ENCODE measurements at regions not wholly inside any gene's neighbourhood (a gene's known extent, or its start where the extent isn't known, plus 50 kb on each side); places are given as distances from the start of the nearest gene placed in this dataset.

GRCh38 chr13:61162106-61162505, 253.5 kb downstream of the PCDH20 start:
- TF ChIP-seq CTCF (conservative IDR thresholded peaks at IDR 0.05) (no peak), EZH2 (IDR thresholded peaks at IDR 0.05; ENCODE audit: low read depth) (no peak)
